ENCODE measurements at regions not wholly inside any gene's neighbourhood (a gene's known extent, or its start where the extent isn't known, plus 50 kb on each side); places are given as distances from the start of the nearest gene placed in this dataset.

- no peak overlapping the region for H3K4me3 Mint-ChIP-seq
- H3K27me3 Mint-ChIP-seq (ENCODE audit: low read depth) = no peaks in the 10 kb centered on the region
- no peaks in the 10 kb centered on the region for H3K9me3 Mint-ChIP-seq
- H3K36me3 Mint-ChIP-seq (ENCODE audit: low read depth) = no peaks in the 10 kb centered on the region
- H3K27ac Mint-ChIP-seq = no peak overlapping the region
- H3K4me1 Mint-ChIP-seq (ENCODE audit: low read depth) = no peaks in the 10 kb centered on the region
Observed at GRCh38 chr10:43865265-43866135, 216.8 kb upstream of the ZNF32 start.

DNA sequence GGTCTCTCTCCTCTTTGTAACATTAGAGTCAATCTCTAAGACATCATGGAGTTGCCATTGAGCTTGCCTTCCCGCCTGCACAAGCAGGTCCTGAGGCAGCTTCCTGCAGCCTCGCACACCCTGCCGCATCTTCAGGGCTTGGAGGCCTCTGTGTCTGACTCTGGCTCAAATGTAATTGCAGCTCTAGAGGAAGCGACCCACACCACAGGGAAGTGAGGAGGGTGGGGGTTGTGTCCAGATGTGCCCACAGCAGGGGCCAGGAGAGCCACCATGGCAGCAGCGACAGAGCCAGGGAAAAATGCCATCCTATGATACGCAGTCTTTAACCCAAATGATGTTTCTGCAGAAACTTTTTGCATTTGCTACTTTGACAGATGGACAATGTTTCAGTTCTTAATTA lies 216.0 kb upstream of the ZNF32 start:
- Mint-ChIP-seq H3K4me3 (no peak overlapping the region), H3K4me1 (ENCODE audit: low read depth) (no peaks in the 10 kb centered on the region), H3K36me3 (ENCODE audit: low read depth) (no peaks in the 10 kb centered on the region), H3K27me3 (ENCODE audit: low read depth) (no peaks in the 10 kb centered on the region), H3K9me3 (no peaks in the 10 kb centered on the region), H3K27ac (no peak overlapping the region)

DNA sequence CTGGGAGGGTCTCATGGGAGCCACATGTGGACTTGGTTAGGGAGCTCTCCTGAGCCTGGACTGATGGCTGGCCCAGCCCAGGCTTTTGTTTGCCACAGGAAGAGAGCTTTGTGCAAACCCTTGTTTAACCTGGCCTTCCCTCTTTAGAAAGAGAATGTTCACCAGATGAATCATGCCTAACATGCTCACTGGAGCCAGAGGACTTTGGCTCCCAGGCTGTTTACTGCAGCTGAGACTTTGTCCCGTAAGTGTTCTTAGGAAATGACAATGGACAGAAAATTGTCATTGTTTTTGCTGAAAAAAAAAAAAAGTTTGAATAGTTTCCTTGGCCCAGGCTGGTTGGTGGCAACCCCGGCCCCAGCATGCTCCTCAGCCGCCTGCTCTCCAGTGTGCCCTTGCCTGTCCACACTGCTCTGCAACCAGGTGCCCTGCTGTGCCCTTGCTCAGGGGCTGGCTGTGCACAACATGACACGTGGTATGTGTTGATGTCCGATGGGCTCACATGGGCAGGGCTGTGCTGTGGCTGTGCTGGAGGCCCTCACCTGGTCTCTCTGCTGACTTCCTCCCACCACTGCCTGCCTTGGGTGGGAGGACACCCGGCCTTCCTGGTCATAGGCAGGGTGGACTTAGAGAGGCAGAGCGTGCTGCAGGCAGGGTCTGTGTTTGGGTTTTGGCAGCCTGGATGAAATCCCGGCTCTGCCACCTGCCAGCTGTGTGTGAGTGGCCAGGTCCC lies 215.3 kb upstream of the ZNF32 start:
- H3K36me3 Mint-ChIP-seq (ENCODE audit: low read depth) = no peaks in the 10 kb centered on the region
- H3K27ac Mint-ChIP-seq = no peak overlapping the region
- H3K9me3 Mint-ChIP-seq = no peaks in the 10 kb centered on the region
- H3K4me3 Mint-ChIP-seq = no peak overlapping the region
- H3K4me1 Mint-ChIP-seq (ENCODE audit: low read depth) = no peaks in the 10 kb centered on the region
- H3K27me3 Mint-ChIP-seq (ENCODE audit: low read depth) = no peaks in the 10 kb centered on the region

DNA sequence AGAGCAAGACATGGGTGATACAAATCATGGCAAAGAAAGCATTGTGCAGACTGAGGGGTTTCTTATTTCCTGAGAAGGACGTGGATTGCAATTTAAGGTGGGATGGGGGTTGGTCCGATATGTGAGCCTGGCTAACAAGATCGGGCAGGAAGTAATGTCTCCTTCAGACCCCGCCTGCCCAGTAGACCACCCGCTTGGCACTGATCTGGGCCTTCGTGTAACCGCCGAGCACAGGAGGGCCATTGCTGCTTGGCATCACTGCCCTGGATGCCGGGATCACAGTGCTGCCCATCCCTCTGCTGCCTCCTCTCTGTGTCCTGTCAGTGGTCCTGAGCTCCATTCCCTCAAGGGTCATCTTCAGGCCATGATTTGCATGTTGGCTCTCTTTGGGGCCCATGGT lies 214.6 kb upstream of the ZNF32 start:
- no peaks in the 10 kb centered on the region for H3K36me3 Mint-ChIP-seq (ENCODE audit: low read depth)
- H3K4me1 Mint-ChIP-seq (ENCODE audit: low read depth) = no peaks in the 10 kb centered on the region
- no peak overlapping the region for H3K4me3 Mint-ChIP-seq
- H3K27ac Mint-ChIP-seq = no peak overlapping the region
- H3K9me3 Mint-ChIP-seq = no peaks in the 10 kb centered on the region
- H3K27me3 Mint-ChIP-seq (ENCODE audit: low read depth) = no peaks in the 10 kb centered on the region

- H3K27me3 Mint-ChIP-seq (ENCODE audit: low read depth) = no peaks in the 10 kb centered on the region
- no peaks in the 10 kb centered on the region for H3K36me3 Mint-ChIP-seq (ENCODE audit: low read depth)
- H3K27ac Mint-ChIP-seq = no peak overlapping the region
- no peak overlapping the region for H3K4me3 Mint-ChIP-seq
- H3K9me3 Mint-ChIP-seq = no peaks in the 10 kb centered on the region
- no peaks in the 10 kb centered on the region for H3K4me1 Mint-ChIP-seq (ENCODE audit: low read depth)
Observed at GRCh38 chr10:43862756-43863155, 214.1 kb upstream of the ZNF32 start.

DNA sequence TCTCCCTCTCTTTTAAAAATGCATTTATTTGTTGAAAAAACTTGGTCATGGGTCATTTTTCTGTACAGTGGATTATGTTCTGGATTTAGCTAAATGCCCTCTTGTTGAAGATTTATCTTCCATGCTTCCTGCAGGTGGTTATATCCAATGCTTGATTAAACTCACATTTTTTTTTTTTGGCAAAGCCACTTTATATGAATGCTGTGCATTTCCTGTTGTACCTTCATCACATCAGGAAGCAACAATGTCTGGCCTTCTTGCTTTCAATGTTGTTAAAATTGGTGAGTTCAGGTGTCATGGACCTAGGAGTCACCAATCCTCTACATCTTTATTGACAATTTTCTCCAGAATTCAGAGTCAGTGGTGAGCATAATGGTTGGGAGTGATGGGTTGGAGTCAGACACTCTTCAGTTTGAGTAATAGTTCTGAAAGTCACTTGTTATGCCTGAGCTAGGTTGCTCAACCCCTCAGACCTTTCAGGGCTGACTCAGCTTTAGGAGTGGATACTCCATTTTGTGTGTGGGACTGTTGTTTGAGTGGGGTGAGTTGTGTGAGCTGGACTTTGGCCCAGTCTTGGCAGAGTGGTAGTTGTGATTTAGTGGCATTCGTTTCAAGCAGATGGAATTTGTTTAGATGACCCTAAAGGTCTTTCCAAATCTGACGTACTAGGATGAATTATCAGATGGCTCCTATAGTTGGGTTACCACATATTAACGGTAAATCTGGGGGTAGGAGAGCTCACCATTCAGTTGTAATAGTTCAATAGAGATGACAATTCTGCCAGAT lies 213.5 kb upstream of the ZNF32 start:
- Mint-ChIP-seq H3K36me3 (ENCODE audit: low read depth) (no peaks in the 10 kb centered on the region), H3K27me3 (ENCODE audit: low read depth) (no peaks in the 10 kb centered on the region), H3K27ac (no peak overlapping the region), H3K9me3 (no peaks in the 10 kb centered on the region), H3K4me3 (no peak overlapping the region), H3K4me1 (ENCODE audit: low read depth) (no peaks in the 10 kb centered on the region)

DNA sequence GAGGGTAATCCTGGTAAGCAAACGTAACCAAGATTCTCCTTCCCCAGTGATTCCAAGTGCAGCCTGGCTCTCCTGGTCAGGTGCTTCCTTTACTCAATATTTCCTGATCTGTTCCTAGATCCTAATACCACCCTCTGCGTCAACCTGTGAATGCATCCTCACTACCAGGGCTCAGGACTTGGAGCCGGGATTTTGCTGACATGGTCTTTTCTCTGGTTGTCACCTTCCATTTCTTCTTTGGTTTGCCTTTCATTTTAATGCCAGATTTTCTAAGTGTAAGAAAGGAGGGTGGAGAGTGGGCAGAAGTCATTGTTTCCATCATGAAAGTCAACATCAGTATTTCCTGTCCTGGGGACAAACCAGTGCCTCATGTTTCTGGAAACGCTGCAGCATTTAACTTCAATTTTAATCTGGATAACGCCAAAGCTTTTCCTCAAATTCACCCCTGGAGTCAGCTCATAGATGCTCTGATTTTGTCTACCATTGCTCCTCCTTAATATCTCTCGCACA lies 210.4 kb upstream of the ZNF32 start:
- no peaks in the 10 kb centered on the region for H3K4me1 Mint-ChIP-seq (ENCODE audit: low read depth)
- H3K27me3 Mint-ChIP-seq (ENCODE audit: low read depth) = no peaks in the 10 kb centered on the region
- H3K36me3 Mint-ChIP-seq (ENCODE audit: low read depth) = no peaks in the 10 kb centered on the region
- H3K4me3 Mint-ChIP-seq = no peak overlapping the region
- no peak overlapping the region for H3K27ac Mint-ChIP-seq
- H3K9me3 Mint-ChIP-seq = no peaks in the 10 kb centered on the region

- no peaks in the 10 kb centered on the region for H3K9me3 Mint-ChIP-seq
- no peak overlapping the region for H3K4me3 Mint-ChIP-seq
- no peaks in the 10 kb centered on the region for H3K36me3 Mint-ChIP-seq (ENCODE audit: low read depth)
- H3K27me3 Mint-ChIP-seq (ENCODE audit: low read depth) = no peaks in the 10 kb centered on the region
- no peaks in the 10 kb centered on the region for H3K4me1 Mint-ChIP-seq (ENCODE audit: low read depth)
- no peak overlapping the region for H3K27ac Mint-ChIP-seq
Observed at GRCh38 chr10:43857931-43858315, 209.2 kb upstream of the ZNF32 start.

- Mint-ChIP-seq H3K27me3 (ENCODE audit: low read depth) (no peaks in the 10 kb centered on the region), H3K9me3 (no peaks in the 10 kb centered on the region), H3K4me1 (ENCODE audit: low read depth) (no peaks in the 10 kb centered on the region), H3K27ac (no peak overlapping the region), H3K4me3 (no peak overlapping the region), H3K36me3 (ENCODE audit: low read depth) (no peaks in the 10 kb centered on the region)
Observed at GRCh38 chr10:43857206-43857930, 208.7 kb upstream of the ZNF32 start.

- H3K4me1 Mint-ChIP-seq (ENCODE audit: low read depth) = no peaks in the 10 kb centered on the region
- H3K27ac Mint-ChIP-seq = no peak overlapping the region
- H3K4me3 Mint-ChIP-seq = no peak overlapping the region
- H3K9me3 Mint-ChIP-seq = no peaks in the 10 kb centered on the region
- no peaks in the 10 kb centered on the region for H3K27me3 Mint-ChIP-seq (ENCODE audit: low read depth)
- no peaks in the 10 kb centered on the region for H3K36me3 Mint-ChIP-seq (ENCODE audit: low read depth)
Observed at GRCh38 chr10:43856299-43856698, 207.6 kb upstream of the ZNF32 start.

DNA sequence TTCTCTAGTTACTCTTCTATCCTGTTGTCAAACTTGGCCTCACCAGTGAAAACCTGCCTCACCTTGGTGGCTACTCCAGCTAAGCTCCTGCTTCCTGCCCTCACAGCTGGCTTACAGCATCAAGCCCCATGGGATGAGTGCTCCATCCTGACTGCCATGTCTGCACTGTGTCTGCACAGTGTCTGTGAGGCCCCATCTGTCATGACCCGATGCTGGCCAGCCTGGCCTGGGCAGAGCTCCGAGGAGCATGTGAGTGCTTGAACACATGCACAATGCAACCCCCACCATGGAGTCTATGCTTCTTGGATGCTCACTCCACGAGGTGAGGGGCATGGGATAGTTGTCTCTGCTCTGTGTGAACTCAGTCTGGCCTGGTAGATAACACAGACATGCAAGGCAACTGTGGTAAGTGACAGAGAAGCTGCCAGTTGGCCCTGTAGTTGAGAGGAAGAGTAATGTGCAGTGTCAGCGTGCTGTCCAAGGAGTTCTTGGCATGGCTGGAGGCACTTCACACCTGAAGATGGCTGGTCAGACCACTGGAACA lies 207.1 kb upstream of the ZNF32 start:
- H3K9me3 Mint-ChIP-seq = no peaks in the 10 kb centered on the region
- H3K4me3 Mint-ChIP-seq = no peak overlapping the region
- H3K27ac Mint-ChIP-seq = no peak overlapping the region
- H3K36me3 Mint-ChIP-seq (ENCODE audit: low read depth) = no peaks in the 10 kb centered on the region
- no peaks in the 10 kb centered on the region for H3K4me1 Mint-ChIP-seq (ENCODE audit: low read depth)
- no peaks in the 10 kb centered on the region for H3K27me3 Mint-ChIP-seq (ENCODE audit: low read depth)

GRCh38 chr10:43854007-43854406 lies 205.3 kb upstream of the ZNF32 start:
- no peaks in the 10 kb centered on the region for H3K4me1 Mint-ChIP-seq (ENCODE audit: low read depth)
- no peaks in the 10 kb centered on the region for H3K9me3 Mint-ChIP-seq
- no peaks in the 10 kb centered on the region for H3K36me3 Mint-ChIP-seq (ENCODE audit: low read depth)
- no peak overlapping the region for H3K4me3 Mint-ChIP-seq
- H3K27ac Mint-ChIP-seq = no peak overlapping the region
- H3K27me3 Mint-ChIP-seq (ENCODE audit: low read depth) = no peaks in the 10 kb centered on the region

DNA sequence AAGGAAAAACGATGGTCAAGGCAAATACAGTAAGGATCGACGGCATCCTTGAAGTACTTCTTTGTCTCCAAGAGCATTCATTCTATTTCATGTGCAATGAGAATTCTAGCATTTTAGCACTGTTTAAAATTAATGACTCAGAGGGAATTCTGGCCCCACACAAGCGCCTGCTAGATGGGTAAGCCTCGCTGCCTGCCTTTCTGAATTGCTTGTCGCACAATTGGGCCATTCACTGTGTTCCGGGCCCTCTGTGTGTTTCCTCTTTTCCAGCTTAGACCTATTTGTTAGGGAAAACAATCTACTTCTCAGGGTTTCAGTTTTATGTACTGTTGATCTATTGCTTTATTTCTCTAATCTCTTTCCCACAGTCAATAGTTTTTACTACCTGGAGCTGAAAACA lies 204.7 kb upstream of the ZNF32 start:
- no peaks in the 10 kb centered on the region for H3K9me3 Mint-ChIP-seq
- no peak overlapping the region for H3K4me3 Mint-ChIP-seq
- H3K27me3 Mint-ChIP-seq (ENCODE audit: low read depth) = peaks cover 6% of the 10 kb centered on the region
- no peaks in the 10 kb centered on the region for H3K4me1 Mint-ChIP-seq (ENCODE audit: low read depth)
- H3K36me3 Mint-ChIP-seq (ENCODE audit: low read depth) = no peaks in the 10 kb centered on the region
- no peak overlapping the region for H3K27ac Mint-ChIP-seq
